HEK293T (cell line): ENCODE measurements at regions not wholly inside any gene's neighbourhood (a gene's known extent, or its start where the extent isn't known, plus 50 kb on each side); places are given as distances from the start of the nearest gene placed in this dataset.

ENCODE experiments used
- ARNT ChIP-seq: fragments of 450-650 bp; IDR thresholded peaks from 2 replicates; pipeline ENCODE4 v1.6.1; 2017; ENCODE audit warnings: mild to moderate bottlenecking
- CTBP1 ChIP-seq: fragments of 450-650 bp; IDR thresholded peaks from 2 replicates; pipeline ENCODE4 v1.6.1; 2016; ENCODE audit warnings: borderline replicate concordance
- FOXK2 ChIP-seq: fragments of 450-650 bp; IDR thresholded peaks from 2 replicates; pipeline ENCODE4 v1.6.1; 2016; ENCODE audit warnings: mild to moderate bottlenecking
- HDGF ChIP-seq: fragments of 450-650 bp; IDR thresholded peaks from 2 replicates; pipeline ENCODE4 v1.6.1; 2017; ENCODE audit warnings: antibody characterized with exemption, borderline replicate concordance
- L3MBTL2 ChIP-seq: fragments of 450-650 bp; conservative IDR thresholded peaks from 2 replicates; pipeline ENCODE4 v1.6.1; 2016; ENCODE audit warnings: mild to moderate bottlenecking
- SP1 ChIP-seq: fragments of 450-650 bp; IDR thresholded peaks from 2 replicates; pipeline ENCODE4 v1.6.1; 2017
- SUZ12 ChIP-seq: fragments of 450-650 bp; IDR thresholded peaks from 2 replicates; pipeline ENCODE4 v1.6.1; 2016; ENCODE audit warnings: mild to moderate bottlenecking
- TF ChIP-seq, protein P1 (sequence below): fragments of 450-650 bp; IDR thresholded peaks from 2 replicates; pipeline ENCODE4 v1.6.1; 2016

DNA sequence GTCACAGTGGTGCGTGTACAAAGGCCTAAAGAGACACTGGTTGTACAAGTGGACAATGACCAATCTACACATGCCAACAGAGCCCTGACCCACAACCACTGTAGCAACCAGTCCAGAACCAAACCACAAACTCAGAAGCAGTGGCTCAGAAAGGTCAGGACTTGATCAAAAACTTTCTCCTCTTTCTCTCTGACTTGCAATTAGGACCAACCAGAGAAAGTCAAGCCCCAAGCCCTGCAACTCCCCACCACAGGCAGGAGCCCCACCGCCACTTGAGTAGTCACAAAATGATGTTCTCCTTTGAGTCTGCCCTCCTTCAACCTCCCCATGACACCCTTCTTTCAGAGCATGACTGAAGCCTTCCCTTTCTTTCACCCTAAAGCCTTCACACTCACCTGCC lies 291.8 kb downstream of the CDH10 start:
- TF ChIP-seq SUZ12 = no peak
- TF ChIP-seq SP1 = no peak
- no peak for TF ChIP-seq CTBP1
- no peak for TF ChIP-seq ARNT
- TF ChIP-seq FOXK2 = no peak
- TF ChIP-seq HDGF = no peak
- TF ChIP-seq, protein P1, sequence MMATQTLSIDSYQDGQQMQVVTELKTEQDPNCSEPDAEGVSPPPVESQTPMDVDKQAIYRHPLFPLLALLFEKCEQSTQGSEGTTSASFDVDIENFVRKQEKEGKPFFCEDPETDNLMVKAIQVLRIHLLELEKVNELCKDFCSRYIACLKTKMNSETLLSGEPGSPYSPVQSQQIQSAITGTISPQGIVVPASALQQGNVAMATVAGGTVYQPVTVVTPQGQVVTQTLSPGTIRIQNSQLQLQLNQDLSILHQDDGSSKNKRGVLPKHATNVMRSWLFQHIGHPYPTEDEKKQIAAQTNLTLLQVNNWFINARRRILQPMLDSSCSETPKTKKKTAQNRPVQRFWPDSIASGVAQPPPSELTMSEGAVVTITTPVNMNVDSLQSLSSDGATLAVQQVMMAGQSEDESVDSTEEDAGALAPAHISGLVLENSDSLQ = no peak
- no peak for TF ChIP-seq L3MBTL2
